ENCODE measurements at regions not wholly inside any gene's neighbourhood (a gene's known extent, or its start where the extent isn't known, plus 50 kb on each side); places are given as distances from the start of the nearest gene placed in this dataset.
"Not testable (repeated sequence)": the region's sequence is repeated elsewhere in the genome, so short reads cannot be mapped to it uniquely, and the experiment has no call there.

GRCh38 chr14:85186082-85186481 is 343.9 kb upstream of the FLRT2 start:
- DNase-seq, result no peak

GRCh38 chr14:85187521-85187920 is 342.4 kb upstream of the FLRT2 start:
- no peak for DNase-seq

- no peak for DNase-seq
Measured at GRCh38 chr14:85188836-85189235, 341.1 kb upstream of the FLRT2 start.

DNA sequence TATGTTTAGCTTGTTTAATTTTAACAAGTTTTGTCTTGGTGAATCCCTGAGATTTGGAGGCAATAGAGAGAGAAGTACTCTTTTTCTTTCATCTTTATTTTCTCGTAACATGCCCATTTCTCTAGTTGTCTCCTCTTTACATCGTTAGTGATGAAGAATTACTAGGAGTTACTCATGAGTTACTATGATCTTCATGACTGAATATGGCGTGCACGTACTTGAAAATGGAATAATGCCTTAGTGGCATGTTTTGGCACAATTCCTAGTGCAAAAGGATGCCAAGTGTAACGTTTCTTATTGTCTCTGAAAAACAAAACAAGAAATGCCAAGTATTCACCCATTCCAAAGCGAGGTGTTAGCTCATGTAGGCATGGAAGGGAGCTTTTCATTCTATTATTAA is 340.7 kb upstream of the FLRT2 start:
- DNase-seq, result not testable (repeated sequence)

DNA sequence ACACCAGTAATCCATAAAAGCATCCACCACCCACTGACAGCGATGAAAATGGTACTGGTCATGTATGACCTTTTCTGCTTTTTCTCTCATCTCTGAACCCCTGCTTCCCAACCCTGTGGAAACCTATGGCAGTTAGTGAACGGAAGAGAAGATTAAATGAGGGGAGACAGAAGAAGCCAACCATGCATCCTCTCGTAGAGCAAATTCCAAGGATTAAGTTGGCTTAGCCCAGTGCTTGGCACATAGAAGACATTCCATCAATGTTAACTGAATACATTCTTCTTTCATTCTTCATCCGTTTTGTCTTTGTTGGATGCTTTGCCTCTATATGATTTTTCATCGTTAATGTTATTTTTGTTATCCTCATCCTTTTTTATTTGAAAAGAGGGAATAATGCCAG is 339.7 kb upstream of the FLRT2 start:
- DNase-seq, result no peak

GRCh38 chr14:85191986-85192385 is 338.0 kb upstream of the FLRT2 start:
- DNase-seq, result no peak

- DNase-seq, result no peak
Measured at GRCh38 chr14:85195872-85196477, 334.0 kb upstream of the FLRT2 start.

GRCh38 chr14:85198001-85198400 is 331.9 kb upstream of the FLRT2 start:
- DNase-seq, result no peak

GRCh38 chr14:85205875-85206274 is 324.1 kb upstream of the FLRT2 start:
- no peak for DNase-seq

GRCh38 chr14:85214471-85214870 is 315.5 kb upstream of the FLRT2 start:
- DNase-seq, result no peak

- DNase-seq, result no peak
Measured at GRCh38 chr14:85217412-85217811, 312.5 kb upstream of the FLRT2 start.

GRCh38 chr14:85218982-85219381 is 311.0 kb upstream of the FLRT2 start:
- no peak for DNase-seq

- no peak for DNase-seq
Measured at GRCh38 chr14:85221832-85222231, 308.1 kb upstream of the FLRT2 start.

DNA sequence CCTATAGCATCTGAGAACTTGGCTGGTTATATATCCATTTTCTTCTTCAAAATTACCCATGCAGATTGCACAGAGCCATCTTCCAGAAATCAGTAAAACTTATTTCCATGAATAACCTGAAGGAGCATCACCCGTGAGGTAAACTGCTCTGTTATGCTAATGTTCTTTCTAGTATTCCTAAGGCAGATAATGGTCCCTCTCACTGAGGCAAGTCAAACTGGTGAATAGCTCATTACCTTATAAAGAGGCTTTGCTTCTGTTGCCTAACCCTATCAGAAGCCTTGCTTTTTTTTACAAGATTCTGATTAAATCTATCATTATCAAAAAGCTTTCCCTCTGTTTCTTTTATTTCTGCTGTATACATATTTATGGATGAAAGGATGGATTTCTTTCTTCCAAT is 307.6 kb upstream of the FLRT2 start:
- no peak for DNase-seq

DNA sequence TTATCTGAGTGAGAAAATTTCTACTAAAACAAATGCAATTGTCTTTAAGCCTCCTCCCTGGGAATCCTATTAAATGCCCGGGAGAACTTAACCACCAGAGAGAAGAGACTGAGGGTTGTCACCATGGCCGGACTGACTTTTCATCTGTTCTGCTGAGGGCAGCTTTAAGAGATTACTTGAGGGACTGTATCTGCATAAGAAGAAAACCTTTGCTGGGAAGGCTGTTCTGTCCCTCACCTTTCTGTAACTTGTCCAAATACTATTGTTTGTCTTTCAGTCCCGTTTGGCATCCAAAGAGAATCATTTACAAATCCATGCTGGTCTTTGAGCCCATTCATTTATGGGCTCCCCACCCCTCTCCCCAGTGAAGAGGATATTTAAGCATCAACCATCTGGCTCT is 306.3 kb upstream of the FLRT2 start:
- DNase-seq, result no peak

GRCh38 chr14:85224241-85224640 is 305.7 kb upstream of the FLRT2 start:
- DNase-seq, result no peak

- no peak for DNase-seq
Measured at GRCh38 chr14:85233756-85234155, 296.2 kb upstream of the FLRT2 start.

- DNase-seq, result no peak
Measured at GRCh38 chr14:85234156-85235025, 295.6 kb upstream of the FLRT2 start.

GRCh38 chr14:85235868-85236267 is 294.1 kb upstream of the FLRT2 start:
- DNase-seq, result no peak

GRCh38 chr14:85236296-85236695 is 293.6 kb upstream of the FLRT2 start:
- no peak for DNase-seq

DNA sequence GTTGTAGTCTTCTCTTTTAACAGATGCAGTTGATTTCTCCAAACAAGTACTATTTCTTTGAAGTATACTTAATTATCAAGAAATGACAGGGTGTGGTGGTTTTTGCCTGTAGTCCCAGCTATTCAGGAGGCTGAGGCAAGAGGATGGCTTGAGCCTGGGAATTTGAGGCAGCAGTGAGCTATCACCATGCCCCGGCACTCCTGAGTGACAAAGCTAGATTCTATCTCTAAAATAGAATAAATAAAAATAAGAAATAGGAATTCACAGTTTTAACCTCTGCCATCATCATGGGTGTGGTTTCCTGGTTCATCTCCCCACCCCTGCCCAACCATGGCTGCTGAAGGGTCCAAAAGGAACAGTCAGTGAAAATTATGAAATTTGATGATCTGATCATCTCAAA is 290.2 kb upstream of the FLRT2 start:
- no peak for DNase-seq

DNA sequence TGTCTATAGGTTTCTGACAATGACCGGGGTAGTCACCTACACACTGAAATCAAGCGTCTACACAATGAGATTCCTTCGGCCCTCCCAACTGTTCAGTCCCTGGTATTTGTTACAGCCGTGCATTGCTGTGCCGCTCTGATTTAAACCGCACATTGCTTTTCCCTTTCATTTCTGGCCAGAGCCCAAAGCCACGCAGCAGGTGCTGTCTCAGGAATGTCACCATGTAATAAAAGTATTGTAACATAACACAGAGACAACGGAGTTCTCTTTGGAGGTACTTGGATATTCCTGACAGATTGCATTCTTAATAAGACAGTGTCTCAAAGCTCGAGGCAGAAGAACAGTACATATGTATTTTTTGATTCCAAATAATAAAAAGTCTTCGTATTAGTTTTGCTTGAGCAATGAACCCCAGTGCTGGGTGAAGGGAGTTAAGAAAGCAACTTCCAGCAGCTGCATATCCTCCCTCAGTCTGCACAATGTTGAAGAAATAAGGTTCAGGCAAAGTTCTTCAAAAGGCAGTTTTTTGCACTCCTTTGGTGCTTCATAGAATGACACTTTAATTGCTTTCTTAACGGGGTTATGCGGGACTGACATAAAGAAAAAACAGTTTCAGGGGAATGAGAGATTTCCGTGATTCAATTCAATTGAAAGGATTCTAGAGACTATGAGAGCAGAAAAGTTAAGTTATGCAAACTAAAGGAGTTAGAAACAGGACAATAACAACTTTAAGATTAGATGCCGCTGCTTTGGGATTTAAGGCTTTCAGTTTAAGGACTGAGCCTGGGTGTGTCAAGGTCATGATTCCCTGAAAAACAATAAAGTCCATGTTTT is 288.7 kb upstream of the FLRT2 start:
- no peak for DNase-seq

DNA sequence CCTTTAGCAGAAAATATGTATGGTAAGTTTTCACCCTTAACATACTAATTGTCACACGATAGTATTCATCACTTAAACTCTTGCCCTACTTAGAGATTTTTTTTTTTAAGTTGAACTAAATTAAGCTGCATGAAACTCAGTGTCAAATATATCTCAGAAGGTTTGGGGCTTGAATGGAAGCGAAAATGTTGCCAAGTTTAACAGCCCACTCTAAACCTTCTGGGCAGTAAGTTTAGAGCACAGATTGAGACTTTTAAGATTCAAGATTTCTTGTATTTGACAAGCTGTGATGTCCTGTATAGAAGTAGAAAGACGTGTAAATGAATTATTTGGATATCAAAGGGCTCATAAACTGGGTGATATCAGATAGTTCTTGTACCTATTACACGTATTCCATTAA is 287.3 kb upstream of the FLRT2 start:
- no peak for DNase-seq
